ENCODE measurements at regions not wholly inside any gene's neighbourhood (a gene's known extent, or its start where the extent isn't known, plus 50 kb on each side); places are given as distances from the start of the nearest gene placed in this dataset.
"Not testable (repeated sequence)": the region's sequence is repeated elsewhere in the genome, so short reads cannot be mapped to it uniquely, and the experiment has no call there.

DNA sequence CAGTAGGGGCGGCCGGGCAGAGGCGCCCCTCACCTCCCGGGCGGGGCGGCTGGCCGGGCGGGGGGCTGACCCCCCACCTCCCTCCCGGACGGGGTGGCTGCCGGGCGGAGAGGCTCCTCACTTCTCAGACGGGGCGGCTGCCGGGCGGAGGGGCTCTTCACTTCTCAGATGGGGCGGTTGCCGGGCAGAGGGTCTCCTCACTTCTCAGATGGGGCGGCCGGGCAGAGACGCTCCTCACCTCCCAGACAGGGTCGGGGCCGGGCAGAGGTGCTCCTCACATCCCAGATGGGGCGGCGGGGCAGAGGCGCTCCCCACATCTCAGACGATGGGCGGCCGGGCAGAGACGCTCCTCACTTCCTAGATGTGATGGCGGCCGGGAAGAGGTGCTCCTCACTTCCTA is 389.8 kb downstream of the DSEL start:
- DNase-seq: not testable (repeated sequence)

DNA sequence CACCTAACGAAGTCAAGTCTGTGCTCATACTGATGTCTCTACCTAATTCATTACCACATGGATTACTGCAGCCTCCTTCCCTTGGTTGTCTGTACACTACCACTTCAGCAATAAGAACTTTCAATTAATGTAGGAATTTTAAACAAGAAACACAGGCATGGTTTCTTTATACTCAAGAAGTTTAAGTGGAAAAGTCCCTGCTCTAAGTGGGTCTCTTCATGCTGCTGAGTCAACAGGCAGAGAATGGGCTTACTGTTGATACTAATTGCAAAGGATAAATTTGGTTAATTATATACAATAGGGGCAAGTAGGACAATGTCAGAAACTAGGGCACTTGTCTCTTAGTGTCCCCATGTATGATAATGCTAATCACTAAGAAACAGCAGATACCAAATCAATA is 392.6 kb downstream of the DSEL start:
- DNase-seq: no peak

DNA sequence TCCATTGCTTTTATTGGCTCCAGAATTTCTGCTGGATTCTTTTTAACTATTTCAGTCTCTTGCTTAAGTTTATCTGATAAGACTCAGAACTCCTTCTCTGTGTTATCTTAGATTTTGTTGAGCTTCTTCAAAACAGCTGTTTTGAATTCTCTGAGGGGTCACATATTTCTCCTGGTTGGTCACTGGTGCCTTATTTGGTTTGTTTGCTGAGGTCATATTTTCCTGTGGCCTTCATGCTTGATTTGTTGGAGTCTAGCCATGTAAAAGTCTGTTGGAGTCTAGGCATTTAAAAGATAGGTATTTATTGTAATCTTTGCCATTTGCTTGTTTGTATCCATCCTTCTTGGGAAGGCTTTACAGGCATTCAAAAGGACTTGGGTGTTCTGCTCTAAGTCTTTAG is 398.7 kb downstream of the DSEL start:
- DNase-seq: no peak

DNA sequence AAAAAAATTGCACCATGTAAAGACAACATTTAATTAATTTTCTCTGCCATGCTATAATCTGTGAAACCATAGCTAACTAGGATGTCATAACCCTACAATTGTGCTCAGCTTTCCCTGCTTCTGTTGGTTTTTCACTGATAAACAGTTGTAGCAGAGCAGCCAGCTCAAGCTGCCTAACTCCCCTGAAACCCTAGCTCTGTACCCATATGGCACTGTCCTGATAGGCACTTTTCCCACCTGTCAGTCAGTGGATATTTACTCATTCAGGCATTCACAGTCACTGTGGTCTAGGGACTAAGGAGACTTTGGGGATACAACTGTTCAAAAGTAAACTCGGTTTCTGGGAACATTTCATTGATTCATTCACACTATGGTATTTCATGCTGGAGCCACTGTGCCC is 407.0 kb downstream of the DSEL start:
- no peak for DNase-seq

DNA sequence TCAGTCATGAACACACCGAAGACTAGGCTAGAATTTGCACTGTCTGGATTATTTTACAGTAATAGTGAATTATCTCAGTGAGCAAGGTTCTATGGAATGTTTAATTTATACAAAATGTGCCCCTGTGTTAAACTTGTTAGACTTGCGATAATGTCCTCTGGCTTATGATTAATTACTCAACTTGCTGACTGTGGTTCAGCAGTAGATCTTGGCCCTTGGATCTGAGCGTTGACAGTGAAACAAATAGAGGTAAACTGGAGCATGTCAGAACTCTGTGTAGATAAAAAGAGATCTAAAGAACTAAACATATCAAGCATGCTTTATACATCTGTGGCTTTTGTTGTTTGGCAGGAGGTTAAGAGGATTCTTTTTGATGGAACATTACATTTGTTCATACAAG is 407.6 kb downstream of the DSEL start:
- no peak for DNase-seq

DNA sequence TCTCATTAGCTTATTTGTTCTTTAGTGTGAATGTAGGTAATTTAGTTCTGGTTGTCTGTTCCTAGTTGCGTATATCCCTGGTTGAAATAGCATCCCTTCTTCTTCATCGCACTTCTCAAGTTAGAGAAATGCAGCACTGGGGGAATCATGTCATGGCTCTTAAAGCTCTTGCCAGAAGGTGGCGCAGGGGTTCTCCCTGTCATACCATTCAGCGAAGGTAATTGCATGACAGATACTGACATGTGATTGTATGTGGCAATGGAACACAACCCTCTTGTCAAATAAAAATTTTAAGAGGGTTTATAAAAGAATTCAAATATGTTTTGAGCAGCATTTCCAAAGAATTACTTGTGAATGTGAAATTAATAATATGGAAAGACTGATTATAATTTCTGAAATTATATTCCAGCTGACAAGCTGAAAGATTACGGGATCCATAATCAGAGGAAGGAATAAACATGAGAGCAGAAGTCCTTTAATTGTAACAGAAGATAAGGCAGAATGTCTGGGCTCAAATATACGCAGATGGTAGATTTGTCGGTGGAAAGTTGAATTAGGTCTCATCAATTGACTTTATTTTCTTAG is 411.7 kb downstream of the DSEL start:
- DNase-seq: no peak

DNA sequence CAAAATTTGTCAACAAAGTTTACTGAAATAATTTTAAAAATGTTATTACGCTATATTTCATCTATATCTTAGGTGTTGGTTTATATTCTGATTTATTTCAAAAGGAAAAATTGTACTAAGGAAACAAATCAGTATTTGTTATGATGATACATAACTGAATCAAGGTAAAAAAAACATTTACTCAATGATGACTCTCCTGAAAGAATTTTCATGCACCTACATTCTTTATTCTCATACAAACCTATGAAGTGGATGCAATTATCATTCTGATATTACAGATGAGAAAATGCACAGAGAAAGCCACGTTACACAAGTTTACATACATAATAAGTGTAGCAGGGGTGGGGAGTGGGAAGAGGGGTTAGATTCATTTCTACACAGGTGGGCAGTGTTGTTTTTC is 422.4 kb downstream of the DSEL start:
- no peak for DNase-seq

DNA sequence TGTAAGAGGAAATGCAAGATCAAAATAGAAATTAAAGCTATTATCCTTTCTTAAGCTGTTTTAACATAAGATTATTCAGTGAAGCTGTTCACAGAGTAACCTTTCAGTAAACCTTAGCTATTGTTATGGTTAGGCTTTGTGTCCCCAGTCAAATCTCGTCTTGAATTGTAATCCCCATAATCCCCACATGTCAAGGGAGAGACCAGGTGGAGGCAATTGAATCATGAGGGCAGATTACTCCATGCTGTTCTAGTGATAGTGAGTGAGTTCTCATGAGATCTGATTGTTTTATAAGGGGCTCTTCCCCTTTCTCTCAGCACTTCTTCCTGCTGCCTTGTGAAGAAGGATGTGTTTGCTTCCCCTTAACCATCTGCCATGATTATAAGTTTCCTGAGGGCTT is 424.4 kb downstream of the DSEL start:
- no peak for DNase-seq

DNA sequence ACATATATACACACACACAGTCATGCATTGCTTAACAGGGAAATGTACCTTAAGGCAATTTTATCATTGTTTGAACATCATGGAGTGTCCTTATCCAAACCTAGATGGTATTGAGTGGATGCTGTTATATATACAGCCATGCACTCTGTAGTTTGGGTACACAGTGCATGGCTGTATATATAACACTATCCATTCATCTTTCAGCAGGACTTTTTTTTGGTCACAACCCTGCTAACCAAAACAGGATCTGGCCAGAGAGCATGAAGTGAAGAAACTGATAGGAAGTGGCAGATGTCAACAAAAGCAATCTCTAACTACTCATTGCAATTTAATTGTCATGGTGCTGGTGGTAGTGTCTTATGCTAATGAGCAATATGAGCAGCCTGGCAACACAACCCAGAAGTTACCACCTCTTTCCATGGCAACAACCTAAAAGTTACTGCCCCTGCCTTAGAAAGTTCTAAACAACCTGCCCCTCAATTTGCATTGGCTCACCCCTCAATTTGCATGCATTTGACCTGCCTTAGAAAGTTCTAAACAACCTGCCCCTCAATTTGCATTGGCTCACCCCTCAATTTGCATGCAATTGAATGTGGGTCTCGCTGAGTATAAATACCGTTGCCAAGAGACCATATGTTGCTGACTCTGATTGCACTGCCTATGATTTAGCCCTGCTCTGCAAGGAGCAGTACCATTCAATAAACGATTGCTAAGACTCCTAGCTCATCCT is 434.9 kb downstream of the DSEL start:
- no peak for DNase-seq

DNA sequence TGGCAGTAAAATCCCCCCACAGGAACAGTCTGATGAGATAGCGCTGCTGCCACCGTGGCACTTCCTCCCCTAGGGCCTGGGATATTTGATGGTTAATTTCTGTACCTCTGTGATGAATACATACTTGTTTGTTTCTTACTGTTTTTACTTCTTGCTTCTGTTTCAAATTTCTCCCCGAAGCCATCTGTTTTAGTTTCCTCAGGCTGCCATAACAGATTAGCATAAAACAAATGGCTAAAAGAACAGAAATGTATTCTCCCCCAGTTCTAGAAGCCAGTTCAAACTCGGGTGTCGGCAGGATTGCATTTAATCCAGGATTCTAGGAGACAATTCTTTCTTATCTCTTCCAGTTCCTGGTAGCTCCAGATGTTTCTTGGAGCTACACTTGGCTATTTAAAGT is 435.9 kb downstream of the DSEL start:
- no peak for DNase-seq

DNA sequence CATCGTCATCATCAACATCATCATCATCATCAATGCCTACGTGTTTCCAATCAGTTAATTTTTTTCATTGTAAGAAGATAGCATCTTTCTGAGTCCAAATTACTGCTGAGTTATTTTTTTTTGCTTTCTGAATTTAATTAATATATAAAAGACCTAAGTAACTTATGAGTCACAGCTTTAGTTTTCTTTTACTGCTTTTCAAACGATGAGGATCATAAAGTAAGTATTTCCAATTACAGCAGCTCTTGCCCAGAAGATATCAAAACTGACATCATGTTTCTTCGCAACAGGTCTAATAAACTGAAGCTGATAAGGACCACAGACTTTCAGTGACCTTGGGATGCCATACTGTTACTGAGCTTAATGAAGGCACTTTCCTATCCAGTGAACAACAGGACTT is 442.2 kb downstream of the DSEL start:
- DNase-seq: no peak

DNA sequence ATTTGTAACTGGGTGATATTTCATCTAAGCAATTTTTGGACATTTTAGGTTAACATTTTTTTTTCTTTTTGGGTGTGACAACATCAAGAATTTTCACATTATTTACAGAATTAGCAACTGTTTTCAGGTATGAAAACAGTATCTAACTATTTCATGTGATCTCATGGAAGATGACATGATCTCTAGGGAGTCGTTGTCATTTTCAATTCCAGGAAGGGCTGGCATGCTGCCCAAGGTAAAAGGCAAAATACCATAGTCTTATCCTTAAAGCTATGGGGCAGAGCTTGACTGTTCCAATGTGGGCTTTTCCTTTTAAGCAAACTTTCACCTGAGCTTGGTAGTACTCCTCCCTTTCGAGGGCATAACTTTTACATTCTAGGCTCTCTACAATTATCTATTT is 443.7 kb downstream of the DSEL start:
- DNase-seq: no peak

DNA sequence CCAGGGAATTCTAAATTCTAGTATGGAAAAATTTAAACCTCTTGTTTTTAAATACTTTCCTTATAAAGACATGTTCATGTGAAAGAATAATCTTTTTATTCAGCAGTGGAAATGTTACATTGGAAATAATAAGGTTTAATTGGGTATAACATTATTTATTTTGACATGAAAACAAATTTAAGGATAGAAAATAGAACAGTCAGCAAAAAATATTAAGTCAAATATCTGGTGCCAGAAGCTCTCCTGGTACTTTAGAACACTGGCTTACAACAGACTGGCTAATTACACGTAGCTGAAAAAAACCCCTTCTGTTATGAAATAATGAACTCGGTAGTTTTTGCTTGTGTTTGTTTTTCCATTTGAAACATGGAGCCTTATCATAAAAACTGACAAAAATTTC is 447.9 kb downstream of the DSEL start:
- DNase-seq: no peak

DNA sequence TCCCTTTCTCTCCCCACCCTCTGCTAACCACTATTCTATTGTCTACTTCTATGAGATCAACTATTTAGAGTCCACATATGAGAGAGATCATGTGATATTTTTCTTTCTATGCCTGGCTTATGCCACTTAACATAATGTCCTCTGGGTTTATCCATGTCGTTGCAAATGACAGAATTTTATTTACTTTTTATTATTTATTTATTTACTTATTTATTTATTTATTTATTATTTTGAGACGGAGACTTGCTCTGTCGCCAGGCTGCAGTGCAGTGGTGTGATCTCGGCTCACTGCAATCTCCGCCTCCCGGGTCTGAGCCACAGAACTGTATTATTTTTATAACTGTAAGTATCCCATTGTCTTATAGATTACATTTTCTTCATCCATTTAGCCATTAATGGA is 443.4 kb upstream of the CDH19 start:
- no peak for DNase-seq

DNA sequence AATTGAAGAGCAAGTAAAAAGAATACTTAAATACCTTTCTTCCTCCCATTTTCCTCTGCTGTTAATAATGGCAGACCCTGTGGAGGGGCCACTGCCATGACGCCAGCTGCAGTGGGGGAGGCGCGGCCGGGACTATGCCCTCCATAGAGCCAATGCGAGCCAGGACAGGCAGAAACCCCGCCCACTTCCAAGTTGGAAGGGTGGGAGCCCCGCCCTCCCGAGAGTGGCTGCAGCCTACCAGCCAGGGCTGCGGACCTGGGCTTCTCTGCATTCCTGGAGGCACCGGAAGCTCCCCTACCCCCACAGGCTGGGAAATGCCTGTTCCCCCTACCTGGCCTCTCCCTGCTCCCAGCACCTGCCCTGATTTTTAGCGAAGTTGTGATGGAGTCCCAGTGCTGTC is 439.4 kb upstream of the CDH19 start:
- no peak for DNase-seq

DNA sequence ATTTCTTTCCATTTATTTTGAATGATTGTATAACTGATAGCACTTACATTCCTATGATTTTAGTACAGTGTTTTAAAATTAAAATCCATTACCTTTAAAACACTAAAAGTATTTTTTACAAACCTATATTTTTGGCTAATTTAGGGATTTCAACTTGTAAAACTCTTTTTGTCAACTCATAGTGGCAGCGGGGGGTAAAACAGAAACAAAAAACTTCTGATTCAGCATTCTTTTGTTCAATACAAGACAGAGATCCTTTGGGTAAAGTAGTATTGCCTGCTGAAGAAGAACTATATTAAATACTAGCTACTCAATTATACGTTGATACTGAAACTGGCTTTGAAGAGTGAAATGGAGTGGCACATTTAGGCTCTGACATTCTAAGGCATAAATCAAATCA is 437.4 kb upstream of the CDH19 start:
- no peak for DNase-seq

DNA sequence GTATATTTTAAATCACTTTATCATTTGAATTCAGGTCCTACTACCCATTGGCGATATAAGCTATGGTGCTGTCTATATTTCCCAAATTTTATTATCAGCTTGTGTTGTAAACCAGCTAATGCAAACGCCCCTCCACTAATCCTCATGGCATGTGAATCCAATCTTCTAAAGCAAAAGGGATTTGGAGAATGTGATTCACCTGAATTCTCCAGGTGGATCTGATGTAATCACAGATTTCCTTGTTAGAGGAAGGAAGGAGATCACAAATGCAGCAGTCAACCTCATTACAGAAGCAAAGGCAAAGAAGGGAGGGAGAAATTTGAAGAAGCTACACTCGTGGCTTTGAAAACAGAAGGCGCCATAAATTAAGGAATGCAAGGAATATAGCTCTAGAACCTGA is 431.1 kb upstream of the CDH19 start:
- DNase-seq: no peak

DNA sequence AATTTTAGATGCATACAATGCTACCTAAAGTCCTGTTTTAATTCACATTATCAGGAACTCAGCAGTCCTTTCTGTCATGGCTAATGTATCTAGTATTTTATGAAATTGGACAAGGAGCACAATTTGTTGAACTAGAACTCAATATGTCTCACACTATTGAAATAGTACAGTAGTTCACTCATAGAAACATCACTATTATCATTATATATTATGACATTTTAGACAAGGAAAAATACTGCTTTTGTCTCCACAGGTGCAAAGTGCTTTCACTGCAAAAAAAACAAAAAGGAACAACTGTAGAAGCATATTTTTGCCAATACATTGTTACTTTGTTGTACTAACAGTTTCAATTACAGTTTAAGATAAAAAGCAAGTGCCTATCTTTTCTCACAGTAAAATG is 419.2 kb upstream of the CDH19 start:
- DNase-seq: no peak

DNA sequence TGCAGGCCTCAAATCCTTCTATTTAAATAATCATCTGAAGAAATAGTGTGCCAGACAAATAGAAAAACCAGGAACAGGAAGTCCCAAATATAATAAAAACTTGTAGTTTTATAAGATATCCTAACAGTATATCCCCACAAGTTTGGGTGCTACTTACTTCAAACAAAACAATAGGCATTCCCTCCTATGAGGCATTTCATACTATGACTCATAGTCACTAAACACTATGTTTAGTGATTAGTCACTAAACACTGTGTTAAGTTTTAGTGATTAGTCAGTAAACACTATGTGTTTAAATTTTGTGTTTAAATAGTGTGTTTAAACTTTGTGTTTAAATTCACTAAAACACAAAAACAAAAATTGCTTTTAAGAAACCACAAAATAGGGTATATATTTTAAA is 407.0 kb upstream of the CDH19 start:
- no peak for DNase-seq

DNA sequence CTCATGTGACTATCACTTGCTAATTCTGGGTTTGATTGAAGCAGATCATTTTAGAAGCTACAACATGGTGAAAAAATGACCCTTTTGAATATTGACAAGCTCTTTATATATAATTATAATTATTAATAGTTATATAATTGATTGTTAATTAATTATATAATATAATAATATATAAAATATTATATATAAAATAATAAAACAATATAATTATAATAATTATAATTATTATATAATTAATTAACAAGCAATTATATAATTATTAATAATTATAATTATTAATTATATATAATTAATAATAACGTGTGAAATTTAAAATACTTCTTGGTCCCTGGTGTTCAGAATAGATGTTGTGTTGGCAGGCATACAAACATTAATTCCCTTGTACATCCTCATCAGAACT is 404.1 kb upstream of the CDH19 start:
- DNase-seq: no peak

DNA sequence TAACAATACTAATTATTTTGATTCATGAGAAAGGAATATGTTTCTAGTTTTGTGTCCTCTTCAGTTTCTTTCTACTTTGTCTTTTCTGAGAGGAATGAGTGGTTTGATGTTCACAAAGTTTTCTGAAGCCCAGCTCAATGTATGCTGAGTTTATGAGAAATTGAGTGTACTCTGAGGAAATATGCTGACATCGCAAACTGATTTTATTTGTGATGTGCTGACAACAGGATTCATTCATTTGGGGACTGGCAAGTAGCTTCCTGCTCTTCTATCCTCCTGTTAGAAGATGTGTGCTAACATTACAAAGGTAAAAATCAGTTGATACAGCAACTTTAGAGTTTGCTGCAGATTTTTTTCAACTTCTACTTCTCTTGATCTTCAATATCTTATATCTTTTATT is 403.2 kb upstream of the CDH19 start:
- DNase-seq: no peak

DNA sequence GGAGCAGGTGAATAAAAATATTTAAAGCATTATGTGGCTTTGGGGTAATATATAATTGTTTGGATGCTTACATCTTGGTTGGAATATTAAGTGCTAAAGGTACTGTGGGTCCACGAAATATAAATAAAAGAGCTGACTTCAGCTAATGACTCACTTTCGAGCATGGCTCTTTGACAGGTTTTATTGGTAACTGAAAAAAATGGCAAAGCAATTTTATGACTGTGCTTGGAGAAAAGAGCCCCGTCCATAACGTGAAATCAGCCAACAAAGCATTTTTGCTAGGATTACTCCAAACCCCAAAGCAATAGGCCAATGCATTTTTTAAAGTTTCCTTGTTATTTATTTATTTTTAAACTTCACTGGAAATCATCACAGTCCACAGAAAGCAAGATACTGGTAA is 397.2 kb upstream of the CDH19 start:
- no peak for DNase-seq

DNA sequence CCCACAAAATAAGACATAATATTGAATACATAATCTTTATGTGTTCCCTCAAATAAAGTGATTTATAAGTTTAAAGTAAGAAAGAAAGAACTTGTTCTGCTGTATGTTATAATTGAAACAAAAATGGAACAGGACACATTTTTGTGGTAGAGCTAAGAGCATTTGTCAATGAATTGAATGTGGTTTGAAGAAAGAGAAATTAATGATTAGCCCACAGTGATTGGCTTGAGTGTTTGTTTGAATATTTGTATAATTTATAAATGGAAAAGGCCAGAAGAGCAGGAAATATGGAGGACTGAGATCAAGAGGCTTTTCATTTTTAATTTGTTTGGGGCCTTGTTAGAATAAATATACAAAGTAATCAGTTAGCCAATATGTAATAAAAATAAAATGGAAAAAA is 395.1 kb upstream of the CDH19 start:
- no peak for DNase-seq

DNA sequence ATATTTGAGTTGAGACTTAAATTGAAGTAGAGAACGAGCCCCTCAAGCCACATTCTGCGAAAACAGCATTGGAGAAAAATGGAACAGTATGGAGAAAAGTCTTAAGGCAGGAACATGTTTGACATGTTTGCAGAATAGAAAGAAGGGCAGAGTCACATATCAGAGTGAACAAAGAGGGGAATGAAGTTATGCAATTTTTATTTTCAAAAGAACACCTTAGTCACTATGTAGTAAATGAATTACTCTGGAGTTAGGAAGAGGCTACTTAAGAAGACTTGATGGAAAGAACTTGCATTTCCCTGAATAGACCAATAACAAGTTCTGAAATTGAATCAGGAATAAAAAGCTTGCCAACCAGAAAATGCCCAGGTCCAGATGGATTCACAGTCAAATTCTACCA is 391.4 kb upstream of the CDH19 start:
- DNase-seq: no peak

DNA sequence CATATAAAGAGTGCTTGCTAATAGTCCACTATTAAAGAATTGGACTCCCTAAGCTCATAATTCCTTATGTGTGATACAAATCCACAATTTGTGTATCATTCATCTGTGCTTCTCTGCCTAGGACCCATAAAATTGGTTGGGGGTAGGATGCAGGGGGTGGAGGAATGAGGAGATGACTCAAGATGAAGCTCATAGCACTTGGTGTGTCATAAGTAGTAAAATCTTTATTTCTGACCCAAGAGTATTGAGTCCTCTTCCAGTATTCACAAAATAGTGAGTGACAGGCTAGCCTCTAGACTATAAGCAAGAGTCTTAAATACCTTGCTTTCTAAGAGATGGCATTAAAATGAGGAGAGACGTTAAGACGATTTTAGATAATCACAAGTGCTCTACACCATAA is 390.9 kb upstream of the CDH19 start:
- DNase-seq: no peak

Data from cerebellar nuclear complex (tissue), 1 donor.